HEK293 (cell line): ENCODE measurements at regions not wholly inside any gene's neighbourhood (a gene's known extent, or its start where the extent isn't known, plus 50 kb on each side); places are given as distances from the start of the nearest gene placed in this dataset.

ENCODE experiments used
- CTCF ChIA-PET: fragments of 350-600 bp; formaldehyde crosslinking; extraction: SDS; loops from one replicate; lab custom pipeline; 2021; ENCODE audit warnings: antibody characterized with exemption; lab: Yijun Ruan, JAX
- POLR2A ChIA-PET: fragments of 300-600 bp; formaldehyde crosslinking; extraction: SDS; loops from one replicate; lab custom pipeline; 2020; ENCODE audit warnings: antibody characterized with exemption, inconsistent platforms; lab: Yijun Ruan, JAX
- H3K27ac ChIP-seq: fragments of 200-500 bp; sonication (Bioruptor generic); 2 replicates; pipeline ENCODE4 v1.5.1; 2014; ENCODE audit warnings: low read depth, low read length, control low read depth, inconsistent platforms; ENCODE audit errors: extremely low read depth
- H3K36me3 ChIP-seq, 2 experiments: fragments of 200-500 bp in 1 of 2; sonication (Bioruptor generic) in 1 of 2; 1 replicate in 1 of 2; 2 replicates in 1 of 2; pipeline ENCODE4 v1.5.1; 2014 to 2017; ENCODE audit warnings: inconsistent platforms in 2 of 2, low read length in 2 of 2; ENCODE audit not compliant: control insufficient read depth in 2 of 2, insufficient read depth in 1 of 2
- H3K4me1 ChIP-seq: fragments of 200-500 bp; sonication (Bioruptor generic); 2 replicates; pipeline ENCODE4 v1.5.1; 2014; ENCODE audit warnings: mild to moderate bottlenecking, low read length, inconsistent platforms; ENCODE audit not compliant: control insufficient read depth, insufficient read depth
- H3K4me3 ChIP-seq: 2 replicates; pipeline ENCODE4 v1.5.1; 2011; ENCODE audit warnings: low read depth, mild to moderate bottlenecking, control low read depth, low read length, moderate library complexity
- H3K9me3 ChIP-seq: fragments of 200-500 bp; sonication (Bioruptor generic); 2 replicates; pipeline ENCODE4 v1.5.1; 2014; ENCODE audit warnings: low read depth, low read length, inconsistent platforms; ENCODE audit not compliant: control insufficient read depth, insufficient read depth
- BCL11B ChIP-seq: fragments of 450-650 bp; formaldehyde crosslinking; IDR thresholded peaks from 2 replicates; pipeline ENCODE4 v1.5.1; 2016; ENCODE audit warnings: low read depth, missing biosample characterization, missing genetic modification characterization
- KLF10 ChIP-seq: fragments of 450-650 bp; IDR thresholded peaks from 2 replicates; pipeline ENCODE4 v1.5.1; 2018; ENCODE audit warnings: missing biosample characterization, mild to moderate bottlenecking, missing genetic modification characterization
- REPIN1 ChIP-seq: fragments of 450-650 bp; formaldehyde crosslinking; IDR thresholded peaks from 2 replicates; pipeline ENCODE4 v1.5.1; 2017; ENCODE audit warnings: missing biosample characterization, missing genetic modification characterization, low read depth
- SP3 ChIP-seq: fragments of 450-650 bp; formaldehyde crosslinking; IDR thresholded peaks from 2 replicates; pipeline ENCODE4 v1.5.1; 2016; ENCODE audit warnings: missing biosample characterization, missing genetic modification characterization
- TCF7L2 ChIP-seq: IDR thresholded peaks from 2 replicates; pipeline ENCODE4 v1.6.1; 2011; ENCODE audit warnings: low read depth, mild to moderate bottlenecking, inconsistent platforms, low read length, moderate library complexity, borderline replicate concordance
- YY2 ChIP-seq: fragments of 450-650 bp; formaldehyde crosslinking; IDR thresholded peaks from 2 replicates; pipeline ENCODE4 v1.5.1; 2016; ENCODE audit warnings: missing biosample characterization, missing genetic modification characterization
- ZBTB10 ChIP-seq: fragments of 450-650 bp; formaldehyde crosslinking; IDR thresholded peaks from 2 replicates; pipeline ENCODE4 v1.5.1; 2016; ENCODE audit warnings: missing biosample characterization, missing genetic modification characterization
- ZFP37 ChIP-seq: fragments of 450-650 bp; formaldehyde crosslinking; IDR thresholded peaks from 2 replicates; pipeline ENCODE4 v1.5.1; 2016; ENCODE audit warnings: missing biosample characterization, missing genetic modification characterization
- ZFP41 ChIP-seq: fragments of 450-650 bp; formaldehyde crosslinking; IDR thresholded peaks from 2 replicates; pipeline ENCODE4 v1.5.1; 2016; ENCODE audit warnings: missing biosample characterization, missing genetic modification characterization, borderline replicate concordance
- ZNF211 ChIP-seq: fragments of 450-650 bp; formaldehyde crosslinking; IDR thresholded peaks from 2 replicates; pipeline ENCODE4 v1.5.1; 2016; ENCODE audit warnings: low read depth, missing biosample characterization, missing genetic modification characterization
- ZNF23 ChIP-seq: fragments of 450-650 bp; formaldehyde crosslinking; IDR thresholded peaks from 2 replicates; pipeline ENCODE4 v1.5.1; 2016; ENCODE audit warnings: missing biosample characterization, missing genetic modification characterization, borderline replicate concordance
- ZNF248 ChIP-seq: fragments of 450-650 bp; formaldehyde crosslinking; IDR thresholded peaks from 2 replicates; pipeline ENCODE4 v1.5.1; 2017; ENCODE audit warnings: missing biosample characterization, missing genetic modification characterization
- ZNF266 ChIP-seq: fragments of 450-650 bp; formaldehyde crosslinking; IDR thresholded peaks from 2 replicates; pipeline ENCODE4 v1.5.1; 2016; ENCODE audit warnings: missing biosample characterization, missing genetic modification characterization, low read depth
- ZNF324 ChIP-seq: fragments of 450-650 bp; formaldehyde crosslinking; IDR thresholded peaks from 2 replicates; pipeline ENCODE4 v1.5.1; 2016; ENCODE audit warnings: missing biosample characterization, missing genetic modification characterization
- ZNF341 ChIP-seq: fragments of 450-650 bp; formaldehyde crosslinking; IDR thresholded peaks from 2 replicates; pipeline ENCODE4; 2016; ENCODE audit warnings: low read depth, missing biosample characterization, missing genetic modification characterization
- ZNF394 ChIP-seq: fragments of 450-650 bp; formaldehyde crosslinking; IDR thresholded peaks from 2 replicates; pipeline ENCODE4 v1.5.1; 2016; ENCODE audit warnings: missing biosample characterization, missing genetic modification characterization, mild to moderate bottlenecking, moderate library complexity, borderline replicate concordance
- ZNF548 ChIP-seq: fragments of 450-650 bp; formaldehyde crosslinking; IDR thresholded peaks from 2 replicates; pipeline ENCODE4 v1.5.1; 2016; ENCODE audit warnings: missing biosample characterization, missing genetic modification characterization
- ZNF707 ChIP-seq: fragments of 450-650 bp; formaldehyde crosslinking; IDR thresholded peaks from 2 replicates; pipeline ENCODE4 v1.5.1; 2016; ENCODE audit warnings: missing biosample characterization, missing genetic modification characterization
- ZSCAN4 ChIP-seq: fragments of 450-650 bp; formaldehyde crosslinking; IDR thresholded peaks from 2 replicates; pipeline ENCODE4 v1.5.1; 2017; ENCODE audit warnings: missing biosample characterization, missing genetic modification characterization
- TF ChIP-seq, protein P1 (sequence below): fragments of 450-650 bp; formaldehyde crosslinking; IDR thresholded peaks from 2 replicates; pipeline ENCODE4 v1.5.1; 2016; ENCODE audit warnings: missing biosample characterization, missing genetic modification characterization
- TF ChIP-seq, protein P2 (sequence below): fragments of 450-650 bp; formaldehyde crosslinking; optimal IDR thresholded peaks from 2 replicates; pipeline ENCODE3; 2016; ENCODE audit warnings: missing biosample characterization, mild to moderate bottlenecking, missing genetic modification characterization
- TF ChIP-seq, protein P3 (sequence below): fragments of 450-650 bp; formaldehyde crosslinking; IDR thresholded peaks from 2 replicates; pipeline ENCODE4 v1.5.1; 2016; ENCODE audit warnings: missing biosample characterization, missing genetic modification characterization

DNA sequence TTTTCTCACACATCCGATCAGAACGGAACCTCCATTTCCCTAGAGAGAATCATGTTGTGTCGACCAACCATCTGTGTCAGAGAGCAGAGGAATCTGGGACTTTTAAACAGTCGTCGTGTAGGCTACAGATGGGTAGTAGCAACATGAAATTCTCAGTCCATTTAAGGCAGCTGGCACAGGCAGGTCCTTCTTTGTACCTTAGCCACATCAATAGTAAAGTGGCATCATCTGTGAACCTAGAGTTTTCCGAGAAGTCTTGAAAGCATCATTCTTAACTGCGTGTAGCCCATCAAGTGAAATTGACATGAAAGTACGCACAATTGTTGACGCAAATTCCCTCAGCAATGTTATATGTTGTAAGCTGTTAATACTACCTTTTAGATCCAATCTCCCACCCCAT is 114.5 kb upstream of the GRM7 start:
- no peak overlapping the region for H3K4me3 ChIP-seq
- H3K4me1 ChIP-seq: no peaks in the 10 kb centered on the region
- CTCF ChIA-PET: no interaction called here
- TF ChIP-seq ZFP37 (tag by site-specific recombination) (no peak), ZNF248 (tag by site-specific recombination) (no peak), REPIN1 (tag by site-specific recombination) (no peak)
- POLR2A ChIA-PET: no interaction called here
- no peaks in the 10 kb centered on the region for H3K36me3 ChIP-seq
- no peak overlapping the region for H3K27ac ChIP-seq
- no peaks in the 10 kb centered on the region for H3K9me3 ChIP-seq

- CTCF ChIA-PET: no interaction called here
- TF ChIP-seq BCL11B (tag by site-specific recombination): no peak
- no peak for TF ChIP-seq ZFP41 (tag by site-specific recombination)
- no peak for TF ChIP-seq ZNF23 (tag by site-specific recombination)
- no peak for TF ChIP-seq ZNF707 (tag by site-specific recombination)
- TF ChIP-seq, protein P1, sequence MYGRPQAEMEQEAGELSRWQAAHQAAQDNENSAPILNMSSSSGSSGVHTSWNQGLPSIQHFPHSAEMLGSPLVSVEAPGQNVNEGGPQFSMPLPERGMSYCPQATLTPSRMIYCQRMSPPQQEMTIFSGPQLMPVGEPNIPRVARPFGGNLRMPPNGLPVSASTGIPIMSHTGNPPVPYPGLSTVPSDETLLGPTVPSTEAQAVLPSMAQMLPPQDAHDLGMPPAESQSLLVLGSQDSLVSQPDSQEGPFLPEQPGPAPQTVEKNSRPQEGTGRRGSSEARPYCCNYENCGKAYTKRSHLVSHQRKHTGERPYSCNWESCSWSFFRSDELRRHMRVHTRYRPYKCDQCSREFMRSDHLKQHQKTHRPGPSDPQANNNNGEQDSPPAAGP (tag by site-specific recombination): no peak
- no peak for TF ChIP-seq KLF10
- no peak for TF ChIP-seq ZNF341
- no peak for TF ChIP-seq ZNF324 (tag by site-specific recombination)
- no peak for TF ChIP-seq SP3 (tag by site-specific recombination)
- no peak for TF ChIP-seq ZNF548 (tag by site-specific recombination)
- TF ChIP-seq ZFP37 (tag by site-specific recombination): no peak
- no peak for TF ChIP-seq ZNF394 (tag by site-specific recombination)
- TF ChIP-seq TCF7L2: no peak
- TF ChIP-seq, protein P2, sequence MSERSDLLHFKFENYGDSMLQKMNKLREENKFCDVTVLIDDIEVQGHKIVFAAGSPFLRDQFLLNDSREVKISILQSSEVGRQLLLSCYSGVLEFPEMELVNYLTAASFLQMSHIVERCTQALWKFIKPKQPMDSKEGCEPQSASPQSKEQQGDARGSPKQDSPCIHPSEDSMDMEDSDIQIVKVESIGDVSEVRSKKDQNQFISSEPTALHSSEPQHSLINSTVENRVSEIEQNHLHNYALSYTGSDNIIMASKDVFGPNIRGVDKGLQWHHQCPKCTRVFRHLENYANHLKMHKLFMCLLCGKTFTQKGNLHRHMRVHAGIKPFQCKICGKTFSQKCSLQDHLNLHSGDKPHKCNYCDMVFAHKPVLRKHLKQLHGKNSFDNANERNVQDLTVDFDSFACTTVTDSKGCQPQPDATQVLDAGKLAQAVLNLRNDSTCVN (tag by site-specific recombination): no peak
- POLR2A ChIA-PET: no interaction called here
- Histone ChIP-seq H3K9me3 (no peaks in the 10 kb centered on the region), H3K4me1 (no peaks in the 10 kb centered on the region), H3K4me3 (no peak overlapping the region), H3K36me3 (no peaks in the 10 kb centered on the region), H3K27ac (no peak overlapping the region)
Observed at GRCh38 chr3:6747017-6747416, 113.9 kb upstream of the GRM7 start.

- H3K4me3 ChIP-seq: no peak overlapping the region
- H3K9me3 ChIP-seq: no peaks in the 10 kb centered on the region
- H3K36me3 ChIP-seq: no peaks in the 10 kb centered on the region
- H3K27ac ChIP-seq: no peak overlapping the region
- POLR2A ChIA-PET: no interaction called here
- CTCF ChIA-PET: no interaction called here
- H3K4me1 ChIP-seq: no peaks in the 10 kb centered on the region
- TF ChIP-seq ZNF266 (tag by site-specific recombination) (no peak), ZNF211 (tag by site-specific recombination) (no peak), YY2 (tag by site-specific recombination) (no peak), ZBTB10 (tag by site-specific recombination) (no peak), ZSCAN4 (tag by site-specific recombination) (no peak)
- TF ChIP-seq, protein P3, sequence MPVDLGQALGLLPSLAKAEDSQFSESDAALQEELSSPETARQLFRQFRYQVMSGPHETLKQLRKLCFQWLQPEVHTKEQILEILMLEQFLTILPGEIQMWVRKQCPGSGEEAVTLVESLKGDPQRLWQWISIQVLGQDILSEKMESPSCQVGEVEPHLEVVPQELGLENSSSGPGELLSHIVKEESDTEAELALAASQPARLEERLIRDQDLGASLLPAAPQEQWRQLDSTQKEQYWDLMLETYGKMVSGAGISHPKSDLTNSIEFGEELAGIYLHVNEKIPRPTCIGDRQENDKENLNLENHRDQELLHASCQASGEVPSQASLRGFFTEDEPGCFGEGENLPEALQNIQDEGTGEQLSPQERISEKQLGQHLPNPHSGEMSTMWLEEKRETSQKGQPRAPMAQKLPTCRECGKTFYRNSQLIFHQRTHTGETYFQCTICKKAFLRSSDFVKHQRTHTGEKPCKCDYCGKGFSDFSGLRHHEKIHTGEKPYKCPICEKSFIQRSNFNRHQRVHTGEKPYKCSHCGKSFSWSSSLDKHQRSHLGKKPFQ (tag by site-specific recombination): no peak
Observed at GRCh38 chr3:6750782-6751181, 110.1 kb upstream of the GRM7 start.
